GM18907 (cell line): ENCODE measurements at regions not wholly inside any gene's neighbourhood (a gene's known extent, or its start where the extent isn't known, plus 50 kb on each side); places are given as distances from the start of the nearest gene placed in this dataset.
"Not testable (repeated sequence)": the region's sequence is repeated elsewhere in the genome, so short reads cannot be mapped to it uniquely, and the experiment has no call there.

ENCODE experiments used
- ATAC-seq: cut with Tn5 transposase; IDR thresholded peaks from one replicate; pipeline ENCODE4 v1.9.1; 2021; ENCODE audit warnings: mild to moderate bottlenecking, moderate library complexity; ENCODE audit not compliant: unreplicated experiment

DNA sequence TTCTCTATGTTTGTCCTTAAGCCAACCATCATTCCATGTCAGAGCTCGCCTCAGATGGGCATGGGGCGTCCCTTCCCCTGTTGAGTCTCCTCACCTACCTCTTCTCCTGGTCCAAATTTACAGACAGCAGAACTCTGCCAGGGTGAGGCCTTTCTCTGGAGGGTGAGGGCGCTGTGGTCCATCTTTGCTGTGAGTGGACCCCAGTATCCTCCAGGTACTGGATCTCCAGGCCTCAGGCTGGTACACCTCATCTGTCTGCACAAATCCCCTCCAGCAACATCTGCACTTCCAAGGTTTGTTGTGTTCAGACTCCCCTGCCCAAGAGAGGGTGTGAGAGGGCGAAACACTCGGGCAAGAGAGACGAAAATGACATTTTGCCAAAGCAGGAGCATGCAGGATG is 63.9 kb upstream of the EDAR start:
- ATAC-seq, result no peak

- ATAC-seq, result no peak
Observed at GRCh38 chr2:109049022-109049421, 60.0 kb upstream of the EDAR start.

GRCh38 chr2:109048163-109048562 is 59.1 kb upstream of the EDAR start:
- no peak for ATAC-seq

GRCh38 chr2:109047569-109047968 is 58.5 kb upstream of the EDAR start:
- not testable (repeated sequence) for ATAC-seq

- peak; percentile 81 for ATAC-seq
Observed at GRCh38 chr2:109046925-109047508, 58.0 kb upstream of the EDAR start.

DNA sequence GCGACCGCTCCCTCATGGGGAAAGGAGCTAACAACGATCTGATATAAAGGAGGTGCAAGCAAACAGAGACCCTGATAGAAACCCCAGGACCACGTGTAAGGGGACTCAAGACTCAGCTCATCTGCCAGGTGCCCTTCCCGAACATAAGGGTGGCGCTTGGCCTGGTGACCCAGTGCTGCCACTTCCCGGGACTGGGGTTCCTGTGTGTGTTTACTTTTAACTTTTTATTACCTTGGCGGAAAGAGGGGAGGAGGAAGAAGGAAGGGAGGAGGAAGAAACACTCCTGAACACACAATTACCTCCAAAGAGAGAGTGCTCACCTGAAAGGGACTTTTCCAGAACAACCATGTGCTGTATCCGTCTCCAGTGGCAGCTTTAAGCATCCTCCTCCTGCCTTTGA is 56.5 kb upstream of the EDAR start:
- no peak for ATAC-seq

GRCh38 chr2:109038992-109039391 is 50.0 kb upstream of the EDAR start:
- no peak for ATAC-seq
